VCaP (cell line): ENCODE measurements at regions not wholly inside any gene's neighbourhood (a gene's known extent, or its start where the extent isn't known, plus 50 kb on each side); places are given as distances from the start of the nearest gene placed in this dataset.

ENCODE experiments used
- H3K27ac ChIP-seq: fragments of 450-650 bp; 2 replicates; pipeline ENCODE4 v1.5.1; 2017
- TF ChIP-seq, protein P1 (sequence below): fragments of 450-650 bp; conservative IDR thresholded peaks from 2 replicates; pipeline ENCODE4 v1.5.1; 2017; ENCODE audit warnings: mild to moderate bottlenecking, moderate library complexity

- TF ChIP-seq, protein P1, sequence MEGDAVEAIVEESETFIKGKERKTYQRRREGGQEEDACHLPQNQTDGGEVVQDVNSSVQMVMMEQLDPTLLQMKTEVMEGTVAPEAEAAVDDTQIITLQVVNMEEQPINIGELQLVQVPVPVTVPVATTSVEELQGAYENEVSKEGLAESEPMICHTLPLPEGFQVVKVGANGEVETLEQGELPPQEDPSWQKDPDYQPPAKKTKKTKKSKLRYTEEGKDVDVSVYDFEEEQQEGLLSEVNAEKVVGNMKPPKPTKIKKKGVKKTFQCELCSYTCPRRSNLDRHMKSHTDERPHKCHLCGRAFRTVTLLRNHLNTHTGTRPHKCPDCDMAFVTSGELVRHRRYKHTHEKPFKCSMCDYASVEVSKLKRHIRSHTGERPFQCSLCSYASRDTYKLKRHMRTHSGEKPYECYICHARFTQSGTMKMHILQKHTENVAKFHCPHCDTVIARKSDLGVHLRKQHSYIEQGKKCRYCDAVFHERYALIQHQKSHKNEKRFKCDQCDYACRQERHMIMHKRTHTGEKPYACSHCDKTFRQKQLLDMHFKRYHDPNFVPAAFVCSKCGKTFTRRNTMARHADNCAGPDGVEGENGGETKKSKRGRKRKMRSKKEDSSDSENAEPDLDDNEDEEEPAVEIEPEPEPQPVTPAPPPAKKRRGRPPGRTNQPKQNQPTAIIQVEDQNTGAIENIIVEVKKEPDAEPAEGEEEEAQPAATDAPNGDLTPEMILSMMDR: no peak
- no peak overlapping the region for H3K27ac ChIP-seq
Measured at GRCh38 chr20:24868396-24868927, 80.6 kb upstream of the CST7 start.

DNA sequence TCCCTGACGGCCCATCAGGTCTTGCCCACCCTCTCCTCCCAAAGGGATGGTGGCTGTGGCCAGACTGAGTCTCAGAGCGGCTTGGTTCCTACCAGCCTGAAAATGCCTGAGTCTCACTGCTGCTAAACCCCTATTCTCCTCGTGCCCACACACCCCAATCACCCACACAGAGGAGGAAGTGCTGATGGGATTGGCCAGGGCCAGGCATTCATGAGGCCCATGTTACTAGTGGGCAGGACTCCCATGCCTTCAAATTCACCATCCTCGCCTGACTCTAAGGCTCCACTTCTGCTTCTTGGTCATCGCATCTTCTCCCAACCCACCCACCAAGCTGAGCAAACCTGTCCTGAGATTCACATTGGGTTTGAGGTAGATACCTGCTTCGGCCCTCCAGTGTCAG lies 80.1 kb upstream of the CST7 start:
- no peak overlapping the region for H3K27ac ChIP-seq
- TF ChIP-seq, protein P1: no peak

DNA sequence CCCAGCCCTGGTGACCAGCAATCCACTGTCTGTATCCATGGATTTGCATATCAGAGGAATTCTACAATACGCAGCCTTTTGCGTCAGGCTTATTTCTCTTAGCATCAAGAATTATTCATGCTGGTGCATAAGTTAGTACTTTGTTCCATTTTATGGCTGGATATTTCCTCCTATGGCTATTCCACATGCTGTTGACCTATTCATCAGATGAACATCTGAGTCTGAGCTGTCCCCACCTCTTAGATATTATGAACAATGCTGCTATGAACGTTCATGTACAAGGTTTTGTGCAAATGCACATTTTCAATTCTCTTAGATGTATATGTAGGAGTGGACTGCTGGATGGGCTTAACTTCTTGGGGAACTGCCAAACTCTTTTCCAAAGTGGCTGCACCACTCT lies 79.0 kb upstream of the CST7 start:
- TF ChIP-seq, protein P1: no peak
- H3K27ac ChIP-seq: no peak overlapping the region

DNA sequence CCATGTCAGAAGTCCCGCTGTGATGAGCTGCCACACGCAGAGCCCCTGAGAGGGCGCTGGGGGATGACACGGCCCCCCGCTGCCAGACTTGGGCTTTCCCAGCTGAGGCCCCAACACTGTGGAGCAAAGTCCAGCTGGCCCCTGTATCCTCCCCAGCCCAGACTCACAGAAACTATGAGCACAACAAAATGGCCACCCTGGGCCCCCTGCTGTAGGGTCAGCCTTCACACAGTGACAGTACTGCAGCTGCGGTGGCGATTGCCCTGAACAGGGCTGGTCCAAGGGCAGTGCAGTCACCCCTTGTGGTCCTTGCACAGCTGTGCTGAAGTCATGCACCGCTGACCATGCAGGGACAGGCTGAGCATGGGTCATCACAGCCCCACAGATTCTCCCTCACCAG lies 78.2 kb upstream of the CST7 start:
- no peak overlapping the region for H3K27ac ChIP-seq
- TF ChIP-seq, protein P1: no peak

- H3K27ac ChIP-seq: no peak overlapping the region
- TF ChIP-seq, protein P1: no peak
Measured at GRCh38 chr20:24871480-24872213, 77.4 kb upstream of the CST7 start.

GRCh38 chr20:24872291-24873024 lies 76.6 kb upstream of the CST7 start:
- no peak overlapping the region for H3K27ac ChIP-seq
- TF ChIP-seq, protein P1: no peak

- TF ChIP-seq, protein P1: no peak
- no peak overlapping the region for H3K27ac ChIP-seq
Measured at GRCh38 chr20:24873025-24873620, 75.9 kb upstream of the CST7 start.
